ENCODE measurements at regions not wholly inside any gene's neighbourhood (a gene's known extent, or its start where the extent isn't known, plus 50 kb on each side); places are given as distances from the start of the nearest gene placed in this dataset.
"Not testable (repeated sequence)": the region's sequence is repeated elsewhere in the genome, so short reads cannot be mapped to it uniquely, and the experiment has no call there.

DNA sequence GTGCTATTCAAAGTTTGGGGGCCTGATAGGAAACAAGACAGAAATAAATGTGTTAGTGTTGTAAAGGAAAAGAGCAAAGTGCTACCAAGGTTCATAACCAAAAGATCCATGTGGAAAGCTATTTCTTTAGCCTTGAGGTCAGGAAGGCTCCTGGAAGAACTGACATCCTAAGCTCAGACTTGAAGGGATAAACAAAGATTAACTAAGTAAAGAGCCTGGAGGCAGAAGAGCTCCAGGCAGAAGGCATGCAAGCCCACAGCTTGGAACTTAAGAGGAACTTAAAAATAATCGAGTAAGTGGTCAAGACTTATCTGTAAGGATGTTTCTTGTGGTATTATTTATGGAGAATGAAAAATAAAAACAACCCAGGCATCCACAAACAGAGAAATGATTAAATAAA, 245.0 kb upstream of the MGAT5 start:
- in situ Hi-C loops (cut with MboI; ENCODE audit: low sequenced_read_pairs): no loop called here

DNA sequence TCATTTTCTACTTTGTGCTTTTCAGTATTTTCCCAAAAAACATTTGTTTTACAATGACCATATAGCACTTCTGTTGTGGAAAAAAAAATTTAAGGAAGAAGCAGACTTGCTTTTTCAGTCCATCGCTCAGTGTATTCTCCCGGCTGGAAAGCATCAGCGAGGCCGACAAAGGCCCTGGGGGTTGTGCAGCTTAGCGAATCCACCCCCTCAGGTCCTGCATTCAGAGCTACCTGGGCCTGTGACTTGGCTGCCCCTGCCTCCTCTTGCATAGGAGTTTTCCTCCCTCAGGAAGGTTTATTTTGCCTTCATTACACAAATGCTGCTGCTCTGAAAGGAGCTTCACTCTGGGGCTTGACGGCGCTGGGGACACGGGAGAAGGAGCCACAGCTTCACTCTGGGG, 244.4 kb upstream of the MGAT5 start:
- in situ Hi-C loops (cut with MboI; ENCODE audit: low sequenced_read_pairs): no loop called here

- in situ Hi-C loops (cut with MboI; ENCODE audit: low sequenced_read_pairs): not testable (repeated sequence)
Observed at GRCh38 chr2:134009906-134010305, 244.0 kb upstream of the MGAT5 start.

GRCh38 chr2:134011936-134012586, 241.8 kb upstream of the MGAT5 start:
- in situ Hi-C loops (cut with MboI; ENCODE audit: low sequenced_read_pairs): no loop called here

GRCh38 chr2:134014196-134014960, 239.5 kb upstream of the MGAT5 start:
- in situ Hi-C loops (cut with MboI; ENCODE audit: low sequenced_read_pairs): no loop called here

DNA sequence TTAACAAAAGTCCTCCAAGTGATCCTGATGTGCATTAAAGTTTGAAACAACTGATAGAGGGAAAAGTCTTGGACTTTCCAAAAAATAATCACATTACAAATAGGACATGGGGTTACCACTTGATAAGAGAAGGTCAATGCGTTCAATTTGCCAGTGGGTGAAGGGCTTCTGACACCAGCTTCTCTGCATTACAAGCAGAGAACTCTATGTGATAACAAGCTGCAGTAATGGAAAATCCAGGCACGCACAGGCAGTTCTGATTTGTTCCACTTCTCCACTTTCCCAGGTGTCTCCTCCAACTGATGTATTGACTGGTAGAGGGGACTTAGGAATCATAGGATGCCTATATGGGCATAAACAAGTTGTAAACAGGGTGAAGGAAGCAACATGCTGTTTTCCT, 234.0 kb upstream of the MGAT5 start:
- in situ Hi-C loops (cut with MboI; ENCODE audit: low sequenced_read_pairs): no loop called here

DNA sequence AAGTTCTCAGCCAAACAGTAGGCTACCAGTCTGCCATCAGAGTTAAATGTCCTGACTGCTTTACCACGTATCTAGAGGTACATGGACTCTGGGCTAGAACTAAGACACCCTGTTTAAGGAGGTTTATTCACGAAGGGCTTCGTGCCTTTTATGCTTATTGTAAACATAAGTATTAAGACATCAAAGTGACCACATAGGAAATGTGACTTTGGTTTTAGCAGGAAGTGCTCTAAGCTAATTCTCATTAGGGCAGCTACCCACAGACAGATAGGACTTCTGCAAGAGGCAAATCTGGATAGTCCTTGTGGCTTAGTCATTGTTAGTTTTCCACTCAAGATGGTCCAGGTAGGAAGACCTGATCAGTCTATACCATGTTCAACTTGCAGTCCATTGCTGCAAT, 233.3 kb upstream of the MGAT5 start:
- in situ Hi-C loops (cut with MboI; ENCODE audit: low sequenced_read_pairs): no loop called here

DNA sequence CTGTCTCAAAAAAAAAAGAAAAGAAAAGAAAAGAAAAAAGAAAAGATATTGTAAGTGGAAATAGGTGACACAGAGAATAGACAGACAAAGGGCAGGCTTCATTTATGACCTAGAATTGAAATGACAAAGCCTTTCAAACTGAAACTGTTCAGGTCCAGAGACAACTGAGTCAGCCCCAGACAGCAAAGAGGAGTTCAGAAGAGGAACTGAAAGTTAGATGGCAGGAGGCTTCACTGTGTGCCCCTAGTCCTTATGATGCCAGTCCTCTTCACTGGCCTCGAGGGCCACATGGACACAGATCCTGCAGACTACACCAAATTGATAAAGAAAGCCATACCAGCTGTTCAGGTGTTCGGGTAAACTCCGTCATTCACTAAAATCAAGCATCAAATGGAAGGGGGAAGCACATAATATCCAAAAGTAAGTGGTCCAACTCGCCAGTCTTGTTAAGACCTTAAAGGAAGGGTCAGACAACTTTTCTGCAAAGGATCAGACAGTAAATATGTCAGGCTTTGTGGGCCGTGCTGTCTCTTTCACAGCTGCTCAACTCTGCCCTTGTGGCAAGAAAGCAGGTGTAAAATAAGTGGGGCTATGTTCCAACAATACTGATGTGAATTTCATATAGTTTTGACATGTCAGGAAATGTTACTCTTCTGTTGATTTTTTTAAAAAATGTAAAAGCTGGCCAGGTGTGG, 231.9 kb upstream of the MGAT5 start:
- in situ Hi-C loops (cut with MboI; ENCODE audit: low sequenced_read_pairs): no loop called here

DNA sequence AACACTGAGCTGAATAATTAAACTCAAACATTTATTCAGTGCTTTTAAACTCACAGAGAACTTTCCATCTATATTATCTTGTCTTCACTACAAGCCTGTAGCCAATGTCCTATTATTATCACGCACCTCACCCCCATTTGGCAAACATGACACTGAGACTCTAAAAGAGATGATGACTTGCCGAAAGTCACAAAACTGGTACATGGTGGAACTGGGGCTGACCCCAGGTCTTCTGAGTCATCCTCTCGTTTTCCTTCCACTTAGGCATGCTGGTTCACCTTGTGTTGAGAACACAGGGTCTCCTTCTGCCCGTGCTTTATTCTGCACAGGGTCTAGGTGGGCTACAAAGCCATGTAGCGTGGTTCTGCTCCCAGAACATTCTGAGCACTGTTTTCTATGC, 230.0 kb upstream of the MGAT5 start:
- in situ Hi-C loops (cut with MboI; ENCODE audit: low sequenced_read_pairs): no loop called here

GRCh38 chr2:134027980-134028379, 225.9 kb upstream of the MGAT5 start:
- in situ Hi-C loops (cut with MboI; ENCODE audit: low sequenced_read_pairs): no loop called here

DNA sequence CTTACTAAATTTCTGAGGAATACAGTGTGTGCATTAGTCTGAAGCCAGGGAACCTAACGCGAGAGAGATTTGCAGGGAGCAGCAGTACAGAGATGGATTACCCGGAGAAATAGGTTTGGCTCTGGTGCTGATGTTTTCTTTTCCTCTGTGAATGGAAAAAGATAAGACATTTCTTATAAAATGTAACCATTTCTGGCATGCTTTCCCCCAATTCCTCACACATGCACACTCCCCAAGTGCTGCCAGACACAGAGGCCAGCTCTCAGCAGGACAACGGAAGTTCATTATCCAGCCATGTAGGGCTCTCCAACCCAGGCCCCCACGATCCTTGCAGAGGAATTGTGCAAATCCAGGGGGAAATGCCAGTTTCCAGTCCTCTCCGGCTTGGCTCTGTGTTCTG, 224.5 kb upstream of the MGAT5 start:
- in situ Hi-C loops (cut with MboI; ENCODE audit: low sequenced_read_pairs): no loop called here

DNA sequence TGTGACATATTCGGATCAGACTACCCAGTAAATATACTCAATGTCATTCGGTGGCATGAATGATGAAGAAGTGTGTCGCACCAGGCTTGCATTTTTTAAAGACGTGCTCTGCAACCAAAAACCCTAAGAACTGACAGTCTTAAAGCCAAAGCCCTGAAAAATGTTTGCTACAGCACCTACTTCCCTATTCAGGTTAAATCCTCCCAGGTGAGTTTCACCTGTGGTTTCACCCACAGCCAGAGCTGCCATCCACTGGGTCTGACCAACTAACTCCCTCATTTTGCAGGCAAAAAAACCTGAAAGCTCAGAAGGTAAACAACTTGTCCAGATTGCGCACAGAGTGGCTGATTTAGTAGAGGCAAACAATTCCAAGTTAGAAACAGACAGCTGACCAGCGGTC, 222.3 kb upstream of the MGAT5 start:
- in situ Hi-C loops (cut with MboI; ENCODE audit: low sequenced_read_pairs): no loop called here

GRCh38 chr2:134035605-134036370, 218.1 kb upstream of the MGAT5 start:
- in situ Hi-C loops (cut with MboI; ENCODE audit: low sequenced_read_pairs): no loop called here

- in situ Hi-C loops (cut with MboI; ENCODE audit: low sequenced_read_pairs): no loop called here
Observed at GRCh38 chr2:134039912-134040581, 213.8 kb upstream of the MGAT5 start.

DNA sequence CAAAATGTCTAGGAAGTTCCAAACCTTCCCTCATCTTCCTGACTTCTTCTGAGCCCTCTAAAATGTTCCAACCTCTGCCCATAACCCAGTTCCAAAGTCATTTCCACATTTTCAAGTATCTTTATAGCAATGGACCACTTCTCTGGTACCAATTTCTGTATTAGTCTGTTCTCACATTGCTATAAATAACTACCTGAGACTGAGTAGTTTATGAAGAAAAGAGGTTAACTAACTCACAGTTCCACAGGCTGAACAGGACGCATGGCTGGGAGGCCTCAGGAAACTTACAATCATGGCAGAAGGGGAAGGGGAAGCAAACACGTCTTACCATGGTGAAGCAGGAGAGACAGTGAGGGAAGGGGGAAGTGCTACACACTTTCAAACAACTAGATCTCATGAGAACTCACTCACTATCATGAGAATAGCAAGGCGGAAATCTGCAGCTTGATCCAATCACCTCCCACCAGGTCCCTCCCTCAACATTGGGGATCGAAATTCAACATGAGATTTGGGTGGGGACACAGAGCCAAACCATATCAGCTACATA, 213.2 kb upstream of the MGAT5 start:
- in situ Hi-C loops (cut with MboI; ENCODE audit: low sequenced_read_pairs): not testable (repeated sequence)

DNA sequence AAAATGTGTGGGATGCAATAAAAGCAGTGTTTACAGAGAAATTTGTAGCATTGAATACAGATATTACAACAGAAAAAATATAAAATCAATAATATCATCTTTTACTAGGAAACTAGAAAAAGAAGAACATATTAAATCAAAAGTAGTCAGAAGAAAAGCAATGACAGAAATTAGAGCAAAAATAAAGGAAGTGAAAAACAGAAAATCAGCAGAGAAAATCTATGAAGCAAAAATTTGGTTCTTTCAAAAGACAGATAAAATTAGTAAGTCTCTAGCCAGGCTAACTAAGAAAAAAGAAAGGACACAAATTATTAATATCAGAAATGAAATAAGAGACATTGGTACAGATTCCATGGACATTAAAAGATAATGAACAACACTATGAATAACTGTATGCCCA, 212.0 kb upstream of the MGAT5 start:
- in situ Hi-C loops (cut with MboI; ENCODE audit: low sequenced_read_pairs): no loop called here

DNA sequence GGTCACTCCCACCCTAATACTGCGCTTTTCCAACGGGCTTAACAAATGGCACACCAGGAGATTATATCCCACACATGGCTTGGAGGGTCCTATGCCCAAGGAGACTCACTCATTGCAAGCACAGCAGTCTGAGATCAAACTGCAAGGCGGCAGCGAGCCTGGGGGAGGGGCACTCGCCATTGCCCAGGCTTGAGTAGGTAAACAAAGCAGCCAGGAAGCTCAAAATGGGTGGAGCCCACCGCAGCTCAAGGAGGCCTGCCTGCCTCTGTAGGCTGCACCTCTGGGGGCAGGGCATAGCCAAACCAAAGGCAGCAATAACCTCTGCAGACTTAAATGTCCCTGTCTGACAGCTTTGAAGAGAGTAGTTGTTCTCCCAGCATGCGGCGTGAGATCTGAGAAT, 210.8 kb upstream of the MGAT5 start:
- in situ Hi-C loops (cut with MboI; ENCODE audit: low sequenced_read_pairs): not testable (repeated sequence)

DNA sequence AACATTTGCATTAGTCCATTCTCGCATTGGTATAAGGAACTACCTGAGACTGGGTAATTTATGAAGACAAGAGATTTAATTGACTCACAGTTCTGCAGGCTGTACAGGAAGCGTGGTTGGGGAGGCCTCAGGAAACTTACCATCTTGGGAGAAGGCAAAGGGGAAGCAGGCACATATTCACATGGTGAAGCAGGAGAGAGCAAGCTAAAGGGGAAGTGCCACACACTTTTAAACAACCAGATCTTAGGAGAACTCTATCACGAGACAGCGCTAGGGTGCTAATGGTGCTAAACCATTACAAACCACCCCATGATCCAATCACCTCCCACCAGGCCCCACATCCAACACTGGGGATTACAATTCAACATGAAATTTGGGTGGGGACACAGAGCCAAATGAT, 201.7 kb upstream of the MGAT5 start:
- in situ Hi-C loops (cut with MboI; ENCODE audit: low sequenced_read_pairs): no loop called here

GRCh38 chr2:134056173-134056572, 197.7 kb upstream of the MGAT5 start:
- in situ Hi-C loops (cut with MboI; ENCODE audit: low sequenced_read_pairs): no loop called here

DNA sequence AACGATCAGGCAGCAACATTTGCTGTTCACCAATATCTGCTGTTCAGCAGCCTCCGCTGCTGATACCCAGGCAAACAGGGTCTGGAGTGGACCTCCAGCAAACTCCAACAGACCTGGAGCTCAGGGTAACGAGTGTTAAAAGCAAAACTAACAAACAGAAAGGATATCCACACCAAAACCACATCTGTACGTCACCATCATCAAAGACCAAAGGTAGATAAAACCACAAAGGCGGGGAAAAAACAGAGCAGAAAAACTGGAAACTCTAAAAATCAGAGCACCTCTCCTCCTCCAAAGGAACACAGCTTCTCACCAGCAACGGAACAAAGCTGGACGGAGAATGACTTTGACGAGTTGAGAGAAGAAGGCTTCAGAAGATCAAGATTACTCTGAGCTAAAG, 192.8 kb upstream of the MGAT5 start:
- in situ Hi-C loops (cut with MboI; ENCODE audit: low sequenced_read_pairs): not testable (repeated sequence)

GRCh38 chr2:134062235-134062634, 191.6 kb upstream of the MGAT5 start:
- in situ Hi-C loops (cut with MboI; ENCODE audit: low sequenced_read_pairs): not testable (repeated sequence)

All from HL-60/S4 treated with retinoic acid at 250 ng/mL for 4 days and 3 days (cell line).